ENCODE measurements at regions not wholly inside any gene's neighbourhood (a gene's known extent, or its start where the extent isn't known, plus 50 kb on each side); places are given as distances from the start of the nearest gene placed in this dataset.

DNA sequence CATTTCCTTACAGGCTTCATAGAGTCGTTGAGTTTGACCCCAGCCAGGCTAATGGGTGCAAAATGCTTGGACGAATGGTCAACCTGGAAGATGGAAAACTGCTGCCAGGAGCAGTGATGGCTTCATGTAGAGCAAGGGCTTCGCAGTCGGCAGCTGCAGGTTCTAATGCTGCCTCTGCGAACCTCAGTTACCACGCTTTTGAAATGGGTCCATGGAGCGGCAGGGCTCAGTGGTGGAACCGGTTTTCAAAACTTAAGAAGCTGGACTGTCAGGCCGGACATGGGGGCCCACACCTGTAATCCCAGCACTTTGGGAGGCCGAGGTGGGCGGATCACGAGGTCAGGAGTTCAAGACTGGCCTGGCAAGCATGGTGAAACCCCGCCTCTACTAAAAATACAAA, 55.9 kb upstream of the PRR5 start:
- TF ChIP-seq CTCF (IDR thresholded peaks at IDR 0.05; ENCODE audit: low read depth, low read length) (no peak), EZH2phosphoT487 (IDR thresholded peaks at IDR 0.05; ENCODE audit: low read depth) (no peak)

Measured in OCI-LY3 (cell line).